Stimulated activated effector memory CD8-positive, alpha-beta T cell treated with anti-CD3 and anti-CD28 coated beads, Interleukin-12 subunit alpha, Interleukin-12 subunit beta, amount 100 ng/mL, for 72 hours (primary cell): ENCODE measurements at regions not wholly inside any gene's neighbourhood (a gene's known extent, or its start where the extent isn't known, plus 50 kb on each side); places are given as distances from the start of the nearest gene placed in this dataset.

Experiments used
- ATAC-seq: fragments of 150-1000 bp; cut with Tn5 transposase; 2 replicates; pipeline ENCODE4 v1.10.0; 2021
- DNase-seq, 2 donors: peaks; one replicate each; pipeline ENCODE4 v3.0.0; 2021 to 2022; ENCODE audit warnings: low spot score in 2 of 2
- H3K27ac Mint-ChIP-seq: one replicate; pipeline ENCODE4 v1.8.0; 2022; ENCODE audit warnings: mild to moderate bottlenecking, mixed read lengths
- H3K36me3 Mint-ChIP-seq: one replicate; pipeline ENCODE4 v1.8.0; 2022; ENCODE audit warnings: mild to moderate bottlenecking, mixed read lengths
- H3K4me1 Mint-ChIP-seq: one replicate; pipeline ENCODE4 v1.8.0; 2022; ENCODE audit warnings: mixed read lengths
- H3K4me3 Mint-ChIP-seq: one replicate; pipeline ENCODE4 v1.8.0; 2022; ENCODE audit warnings: mild to moderate bottlenecking, mixed read lengths
- H3K9me3 Mint-ChIP-seq: one replicate; pipeline ENCODE4 v1.8.0; 2022; ENCODE audit warnings: mixed read lengths

GRCh38 chr5:124796495-124796894, 50.1 kb upstream of the ZNF608 start:
- H3K27ac Mint-ChIP-seq: no peak overlapping the region
- no peaks in the 10 kb centered on the region for H3K36me3 Mint-ChIP-seq
- no peak overlapping the region for H3K4me3 Mint-ChIP-seq
- no peak for ATAC-seq
- no peaks in the 10 kb centered on the region for H3K4me1 Mint-ChIP-seq
- peaks cover 8% of the 10 kb centered on the region for H3K9me3 Mint-ChIP-seq
- no peak for DNase-seq

GRCh38 chr5:124797665-124798087, 51.2 kb upstream of the ZNF608 start:
- Mint-ChIP-seq H3K27ac (no peak overlapping the region), H3K4me1 (no peaks in the 10 kb centered on the region), H3K9me3 (peaks cover 8% of the 10 kb centered on the region), H3K4me3 (no peak overlapping the region), H3K36me3 (no peaks in the 10 kb centered on the region)
- no peak for DNase-seq
- ATAC-seq: no peak

- H3K4me1 Mint-ChIP-seq: no peaks in the 10 kb centered on the region
- no peak overlapping the region for H3K4me3 Mint-ChIP-seq
- ATAC-seq: no peak
- peaks cover 11% of the 10 kb centered on the region for H3K9me3 Mint-ChIP-seq
- H3K27ac Mint-ChIP-seq: no peak overlapping the region
- H3K36me3 Mint-ChIP-seq: no peaks in the 10 kb centered on the region
- no peak for DNase-seq
These were observed 52.5 kb upstream of the ZNF608 start for GRCh38 chr5:124798890-124799289.

- Mint-ChIP-seq H3K4me3 (no peak overlapping the region), H3K9me3 (peaks cover 5% of the 10 kb centered on the region), H3K4me1 (no peaks in the 10 kb centered on the region), H3K27ac (no peak overlapping the region), H3K36me3 (no peaks in the 10 kb centered on the region)
- DNase-seq (no peak), ATAC-seq (no peak)
These were observed 55.1 kb upstream of the ZNF608 start for GRCh38 chr5:124801551-124801950.

- no peaks in the 10 kb centered on the region for H3K4me1 Mint-ChIP-seq
- no peak overlapping the region for H3K27ac Mint-ChIP-seq
- no peak for ATAC-seq
- no peak overlapping the region for H3K4me3 Mint-ChIP-seq
- peaks cover 5% of the 10 kb centered on the region for H3K9me3 Mint-ChIP-seq
- H3K36me3 Mint-ChIP-seq: no peaks in the 10 kb centered on the region
- no peak for DNase-seq
These were observed 57.3 kb upstream of the ZNF608 start for GRCh38 chr5:124803617-124804323.

- ATAC-seq (no peak), DNase-seq (no peak)
- Mint-ChIP-seq H3K4me3 (no peak overlapping the region), H3K36me3 (no peaks in the 10 kb centered on the region), H3K9me3 (peaks cover 3% of the 10 kb centered on the region), H3K4me1 (no peaks in the 10 kb centered on the region), H3K27ac (no peak overlapping the region)
These were observed 59.6 kb upstream of the ZNF608 start for GRCh38 chr5:124806026-124806372.

- DNase-seq (no peak), ATAC-seq (no peak)
- peaks cover 2% of the 10 kb centered on the region for H3K9me3 Mint-ChIP-seq
- no peaks in the 10 kb centered on the region for H3K4me1 Mint-ChIP-seq
- H3K4me3 Mint-ChIP-seq: no peak overlapping the region
- H3K36me3 Mint-ChIP-seq: no peaks in the 10 kb centered on the region
- no peak overlapping the region for H3K27ac Mint-ChIP-seq
These were observed 60.1 kb upstream of the ZNF608 start for GRCh38 chr5:124806373-124807077.

GRCh38 chr5:124808842-124809268, 62.4 kb upstream of the ZNF608 start:
- no peaks in the 10 kb centered on the region for H3K36me3 Mint-ChIP-seq
- ATAC-seq (no peak), DNase-seq (no peak)
- H3K9me3 Mint-ChIP-seq: peaks cover 2% of the 10 kb centered on the region
- H3K4me3 Mint-ChIP-seq: no peak overlapping the region
- H3K27ac Mint-ChIP-seq: no peak overlapping the region
- no peaks in the 10 kb centered on the region for H3K4me1 Mint-ChIP-seq

- ATAC-seq: no peak
- no peak overlapping the region for H3K27ac Mint-ChIP-seq
- no peaks in the 10 kb centered on the region for H3K4me1 Mint-ChIP-seq
- H3K4me3 Mint-ChIP-seq: no peak overlapping the region
- no peak for DNase-seq
- H3K9me3 Mint-ChIP-seq: peaks cover 2% of the 10 kb centered on the region
- no peaks in the 10 kb centered on the region for H3K36me3 Mint-ChIP-seq
These were observed 64.1 kb upstream of the ZNF608 start for GRCh38 chr5:124810396-124811006.

GRCh38 chr5:124812771-124813358, 66.4 kb upstream of the ZNF608 start:
- no peak overlapping the region for H3K4me3 Mint-ChIP-seq
- H3K27ac Mint-ChIP-seq: no peak overlapping the region
- H3K4me1 Mint-ChIP-seq: no peaks in the 10 kb centered on the region
- peaks cover 2% of the 10 kb centered on the region for H3K9me3 Mint-ChIP-seq
- no peaks in the 10 kb centered on the region for H3K36me3 Mint-ChIP-seq
- DNase-seq: no peak
- no peak for ATAC-seq

- no peak overlapping the region for H3K27ac Mint-ChIP-seq
- H3K4me1 Mint-ChIP-seq: no peaks in the 10 kb centered on the region
- no peak overlapping the region for H3K4me3 Mint-ChIP-seq
- peaks cover 2% of the 10 kb centered on the region for H3K9me3 Mint-ChIP-seq
- no peak for DNase-seq
- ATAC-seq: no peak
- no peaks in the 10 kb centered on the region for H3K36me3 Mint-ChIP-seq
These were observed 69.9 kb upstream of the ZNF608 start for GRCh38 chr5:124816381-124816780.

- Mint-ChIP-seq H3K4me1 (no peaks in the 10 kb centered on the region), H3K9me3 (peaks cover 3% of the 10 kb centered on the region), H3K27ac (no peak overlapping the region), H3K36me3 (no peaks in the 10 kb centered on the region), H3K4me3 (no peak overlapping the region)
- no peak for ATAC-seq
- DNase-seq: no peak
These were observed 72.8 kb upstream of the ZNF608 start for GRCh38 chr5:124819201-124819600.

GRCh38 chr5:124822647-124823046, 76.2 kb upstream of the ZNF608 start:
- DNase-seq (no peak), ATAC-seq (no peak)
- Mint-ChIP-seq H3K9me3 (peaks cover 6% of the 10 kb centered on the region), H3K27ac (no peak overlapping the region), H3K4me1 (no peaks in the 10 kb centered on the region), H3K36me3 (no peaks in the 10 kb centered on the region), H3K4me3 (no peak overlapping the region)

- no peak for ATAC-seq
- Mint-ChIP-seq H3K27ac (no peak overlapping the region), H3K36me3 (no peaks in the 10 kb centered on the region), H3K9me3 (peaks cover 6% of the 10 kb centered on the region), H3K4me1 (no peaks in the 10 kb centered on the region), H3K4me3 (no peak overlapping the region)
- no peak for DNase-seq
These were observed 76.9 kb upstream of the ZNF608 start for GRCh38 chr5:124823380-124823779.

- Mint-ChIP-seq H3K4me1 (no peaks in the 10 kb centered on the region), H3K4me3 (no peak overlapping the region), H3K9me3 (peaks cover 11% of the 10 kb centered on the region), H3K36me3 (no peaks in the 10 kb centered on the region), H3K27ac (no peak overlapping the region)
- DNase-seq (no peak), ATAC-seq (no peak)
These were observed 78.3 kb upstream of the ZNF608 start for GRCh38 chr5:124824637-124825158.
